HUES64 (cell line): ENCODE measurements at regions not wholly inside any gene's neighbourhood (a gene's known extent, or its start where the extent isn't known, plus 50 kb on each side); places are given as distances from the start of the nearest gene placed in this dataset.

ENCODE experiments used
- H3K27ac ChIP-seq: 2 replicates; pipeline ENCODE4 v1.7.0; 2013; ENCODE audit warnings: low read depth, low read length, inconsistent platforms
- H3K27me3 ChIP-seq: 2 replicates; pipeline ENCODE4 v1.6.1; 2013; ENCODE audit warnings: mild to moderate bottlenecking, low read length; ENCODE audit not compliant: insufficient read depth
- H3K36me3 ChIP-seq: 2 replicates; pipeline ENCODE4 v1.6.1; 2013; ENCODE audit warnings: mild to moderate bottlenecking, low read length; ENCODE audit not compliant: insufficient read depth
- H3K4me1 ChIP-seq: 2 replicates; pipeline ENCODE4 v1.6.1; 2013; ENCODE audit warnings: mild to moderate bottlenecking, low read length, moderate library complexity; ENCODE audit not compliant: insufficient read depth
- H3K4me3 ChIP-seq: 2 replicates; pipeline ENCODE4 v1.5.1; 2013; ENCODE audit warnings: mild to moderate bottlenecking, low read length, moderate library complexity
- H3K9ac ChIP-seq: 2 replicates; pipeline ENCODE4 v1.6.1; 2013; ENCODE audit warnings: mild to moderate bottlenecking, low read depth, low read length
- H3K9me3 ChIP-seq: 2 replicates; pipeline ENCODE4 v1.6.1; 2013; ENCODE audit warnings: low read depth, low read length; ENCODE audit not compliant: insufficient read depth
- WGBS: fragments of 150-250, 120-280 bp; methylation state at CpG from one replicate; pipeline ENCODE4 v1.1.7; 2013; ENCODE audit warnings: missing lambda C conversion rate; 5-methylcytosine and 5-hydroxymethylcytosine counted together

DNA sequence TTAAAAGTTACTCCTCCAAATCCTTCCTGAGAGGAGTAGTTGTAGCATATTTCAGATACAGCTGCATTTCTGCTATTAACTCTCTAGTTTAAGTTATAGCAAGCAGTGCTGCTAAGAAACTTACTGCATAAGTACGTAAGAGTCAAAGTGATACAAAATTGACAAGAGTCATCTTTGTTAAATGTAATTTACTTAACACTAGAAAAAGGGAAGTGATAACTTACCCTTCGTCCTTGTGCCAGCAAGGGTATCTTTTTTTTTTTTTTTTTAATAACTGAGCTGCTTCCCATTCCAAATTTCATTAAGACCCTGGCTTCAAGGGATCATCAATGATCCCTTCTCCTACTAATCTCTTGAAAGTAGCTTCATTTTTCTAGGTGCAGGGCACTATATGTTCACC is 493.0 kb downstream of the PLCL1 start:
- peaks cover 3% of the 10 kb centered on the region; the same call in 1 of the 2 replicates for H3K4me1 ChIP-seq
- H3K9ac ChIP-seq = no peak overlapping the region
- H3K27ac ChIP-seq = no peak overlapping the region
- no peaks in the 10 kb centered on the region for H3K36me3 ChIP-seq
- WGBS = 78% methylated on average over 1 of the region's 2 CpGs
- no peak overlapping the region for H3K4me3 ChIP-seq
- H3K9me3 ChIP-seq = no peaks in the 10 kb centered on the region
- no peaks in the 10 kb centered on the region for H3K27me3 ChIP-seq

GRCh38 chr2:198296665-198297308 is 492.4 kb downstream of the PLCL1 start:
- WGBS = 4% methylated on average over 8 of the region's 8 CpGs
- H3K36me3 ChIP-seq = no peaks in the 10 kb centered on the region
- H3K4me3 ChIP-seq = no peak overlapping the region
- no peaks in the 10 kb centered on the region for H3K9me3 ChIP-seq
- peaks cover 3% of the 10 kb centered on the region; the same call in 1 of the 2 replicates for H3K4me1 ChIP-seq
- H3K9ac ChIP-seq = no peak overlapping the region
- H3K27me3 ChIP-seq = no peaks in the 10 kb centered on the region
- H3K27ac ChIP-seq = no peak overlapping the region

DNA sequence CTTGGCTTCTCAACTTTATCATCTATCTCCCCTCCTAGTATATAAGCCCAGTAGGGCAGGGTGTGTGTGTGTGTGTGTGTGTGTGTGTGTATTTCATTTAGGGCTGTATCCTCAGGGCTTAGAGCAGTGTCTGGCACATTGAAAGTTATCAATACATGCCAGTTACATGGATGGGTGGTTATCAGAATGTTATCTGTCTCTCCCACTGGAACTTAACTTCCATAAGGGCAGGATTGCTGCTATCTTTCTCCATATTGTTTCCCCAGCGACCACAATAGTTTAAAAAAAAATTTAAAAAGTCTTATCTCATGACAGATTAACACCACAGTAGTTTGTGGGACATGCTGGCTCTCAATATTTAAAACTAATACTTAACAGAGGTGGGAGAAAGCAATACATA is 488.9 kb downstream of the PLCL1 start:
- Histone ChIP-seq H3K9me3 (no peaks in the 10 kb centered on the region), H3K27me3 (no peaks in the 10 kb centered on the region), H3K27ac (no peak overlapping the region), H3K4me1 (peaks cover 3% of the 10 kb centered on the region; the same call in 1 of the 2 replicates), H3K4me3 (no peak overlapping the region), H3K9ac (no peak overlapping the region), H3K36me3 (no peaks in the 10 kb centered on the region)
- WGBS = 91% methylated on average over 1 of the region's 1 CpG

- WGBS = 97% methylated on average over 3 of the region's 3 CpGs
- Histone ChIP-seq H3K27me3 (no peaks in the 10 kb centered on the region), H3K4me1 (no peaks in the 10 kb centered on the region), H3K9me3 (no peaks in the 10 kb centered on the region), H3K9ac (no peak overlapping the region), H3K36me3 (no peaks in the 10 kb centered on the region), H3K4me3 (no peak overlapping the region), H3K27ac (no peak overlapping the region)
Measured at GRCh38 chr2:198289811-198290210, 485.4 kb downstream of the PLCL1 start.

DNA sequence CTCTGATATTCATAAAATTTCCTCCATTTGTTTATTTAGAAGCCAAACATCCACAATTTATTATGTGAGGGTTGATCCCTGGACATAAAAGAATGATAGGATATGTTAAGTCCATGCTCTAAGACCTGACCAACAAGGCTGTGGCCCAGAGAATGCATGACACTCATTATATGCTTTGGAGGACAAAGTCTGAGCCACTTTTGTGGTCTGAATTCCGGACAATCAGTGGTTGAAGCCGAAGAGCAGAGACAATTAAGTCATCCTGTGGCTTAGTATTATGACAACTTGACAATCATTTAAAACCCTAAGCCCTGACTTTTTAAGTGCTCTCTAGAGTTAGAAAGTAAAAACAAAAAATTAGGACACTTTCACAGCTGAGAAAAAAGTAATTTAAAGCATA is 483.3 kb downstream of the PLCL1 start:
- Histone ChIP-seq H3K27ac (no peak overlapping the region), H3K36me3 (no peaks in the 10 kb centered on the region), H3K4me3 (no peak overlapping the region), H3K9ac (no peak overlapping the region), H3K4me1 (no peaks in the 10 kb centered on the region), H3K9me3 (no peaks in the 10 kb centered on the region), H3K27me3 (no peaks in the 10 kb centered on the region)
- WGBS = 89% methylated on average over 2 of the region's 2 CpGs

GRCh38 chr2:198285216-198285615 is 480.8 kb downstream of the PLCL1 start:
- Histone ChIP-seq H3K4me3 (no peak overlapping the region), H3K9me3 (no peaks in the 10 kb centered on the region), H3K36me3 (no peaks in the 10 kb centered on the region), H3K4me1 (no peaks in the 10 kb centered on the region), H3K27ac (no peak overlapping the region), H3K27me3 (no peaks in the 10 kb centered on the region), H3K9ac (no peak overlapping the region)
- WGBS = 89% methylated on average over 5 of the region's 5 CpGs

GRCh38 chr2:198283146-198283545 is 478.8 kb downstream of the PLCL1 start:
- Histone ChIP-seq H3K36me3 (no peaks in the 10 kb centered on the region), H3K9me3 (no peaks in the 10 kb centered on the region), H3K4me1 (no peaks in the 10 kb centered on the region), H3K4me3 (no peak overlapping the region), H3K9ac (no peak overlapping the region), H3K27me3 (no peaks in the 10 kb centered on the region), H3K27ac (no peak overlapping the region)
- WGBS = 100% methylated on average over 2 of the region's 2 CpGs

DNA sequence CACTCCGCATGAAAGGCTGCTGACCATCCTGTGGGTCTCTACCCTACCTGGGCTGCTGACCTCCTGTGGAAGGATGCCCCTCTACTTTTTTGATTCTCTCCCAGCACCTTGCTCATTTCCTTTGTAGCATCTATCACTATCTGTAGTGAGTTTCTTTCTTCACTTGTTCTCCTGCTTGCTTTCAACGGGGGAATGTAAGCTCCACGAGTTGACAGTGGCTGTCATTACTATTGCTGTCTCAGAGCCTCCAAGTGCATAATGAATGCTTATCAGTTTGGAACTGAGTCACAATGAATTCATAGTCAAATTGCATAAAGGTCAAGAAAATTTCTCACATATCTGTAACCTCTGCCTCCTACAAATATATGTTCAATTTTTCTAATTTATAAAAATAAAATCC is 477.7 kb downstream of the PLCL1 start:
- Histone ChIP-seq H3K4me1 (no peaks in the 10 kb centered on the region), H3K36me3 (no peaks in the 10 kb centered on the region), H3K9ac (no peak overlapping the region), H3K27me3 (no peaks in the 10 kb centered on the region), H3K27ac (no peak overlapping the region), H3K9me3 (no peaks in the 10 kb centered on the region), H3K4me3 (no peak overlapping the region)
- 87% methylated on average over 3 of the region's 3 CpGs for WGBS

DNA sequence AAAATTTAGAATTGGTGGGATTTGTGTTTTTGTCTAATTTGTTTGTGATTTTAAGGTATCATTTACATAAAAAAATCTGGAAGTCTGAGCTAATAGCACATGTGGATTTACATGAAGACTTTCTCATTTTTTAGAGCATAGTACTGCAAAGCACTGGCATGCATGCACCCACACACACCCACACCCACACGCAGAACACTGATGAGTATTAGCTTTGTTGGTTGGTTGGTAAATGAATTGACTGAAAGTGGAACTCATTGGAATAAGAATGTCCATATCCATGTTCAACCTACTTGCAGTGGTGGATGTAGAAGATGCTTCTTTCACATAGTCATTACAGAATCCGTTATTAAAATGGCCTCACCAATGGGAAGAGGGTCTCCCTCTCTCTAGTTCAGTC is 475.8 kb downstream of the PLCL1 start:
- no peaks in the 10 kb centered on the region for H3K36me3 ChIP-seq
- H3K9me3 ChIP-seq = no peaks in the 10 kb centered on the region
- WGBS = 89% methylated on average over 1 of the region's 2 CpGs
- H3K27ac ChIP-seq = no peak overlapping the region
- no peaks in the 10 kb centered on the region for H3K27me3 ChIP-seq
- no peak overlapping the region for H3K9ac ChIP-seq
- H3K4me3 ChIP-seq = no peak overlapping the region
- no peaks in the 10 kb centered on the region for H3K4me1 ChIP-seq

DNA sequence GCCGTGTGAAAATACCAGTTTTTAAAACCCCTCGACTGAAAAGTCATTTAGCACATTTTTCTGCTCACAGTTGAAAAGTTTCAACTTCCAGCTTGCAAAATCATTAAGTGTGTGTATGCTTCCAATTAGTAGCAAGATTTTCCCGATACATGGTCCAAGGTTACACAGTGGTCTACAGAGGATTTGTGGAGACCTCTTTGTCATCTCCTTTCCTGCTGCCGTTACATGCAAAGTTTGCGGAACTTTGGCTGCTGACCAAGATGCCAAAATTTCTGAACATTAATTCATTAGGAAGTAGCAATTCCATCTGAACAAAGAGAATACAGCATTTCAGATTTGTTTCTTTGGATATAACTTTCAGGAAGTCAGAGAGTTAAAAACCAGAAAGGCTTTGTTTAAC is 474.6 kb downstream of the PLCL1 start:
- no peak overlapping the region for H3K27ac ChIP-seq
- no peaks in the 10 kb centered on the region for H3K36me3 ChIP-seq
- no peak overlapping the region for H3K4me3 ChIP-seq
- 94% methylated on average over 5 of the region's 5 CpGs for WGBS
- H3K4me1 ChIP-seq = no peaks in the 10 kb centered on the region
- no peak overlapping the region for H3K9ac ChIP-seq
- H3K9me3 ChIP-seq = no peaks in the 10 kb centered on the region
- no peaks in the 10 kb centered on the region for H3K27me3 ChIP-seq

- Histone ChIP-seq H3K36me3 (no peaks in the 10 kb centered on the region), H3K27me3 (no peaks in the 10 kb centered on the region), H3K4me1 (no peaks in the 10 kb centered on the region; the same call in 1 of the 2 replicates), H3K9ac (no peak overlapping the region), H3K27ac (no peak overlapping the region), H3K9me3 (no peaks in the 10 kb centered on the region), H3K4me3 (no peak overlapping the region)
- 95% methylated on average over 2 of the region's 2 CpGs for WGBS
Measured at GRCh38 chr2:198277181-198277580, 472.8 kb downstream of the PLCL1 start.

DNA sequence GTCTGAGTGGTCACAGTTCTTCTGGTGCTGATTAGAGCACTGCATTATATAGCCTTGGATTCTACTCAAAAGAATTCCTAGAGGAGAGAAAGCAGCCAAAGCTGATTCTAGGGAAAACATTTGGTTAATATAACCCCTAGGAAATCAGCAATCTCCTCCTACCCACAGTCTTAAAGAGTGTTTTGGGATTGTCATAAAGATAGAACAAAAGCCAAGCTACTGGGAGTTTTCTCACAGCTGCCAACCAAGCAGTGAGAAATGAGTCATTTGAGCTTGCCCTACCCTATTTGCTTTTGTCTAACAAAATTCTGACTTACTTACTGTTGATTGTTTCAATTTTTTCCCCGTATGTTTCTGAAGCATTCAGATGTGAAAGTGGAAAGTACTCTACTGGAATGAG is 469.3 kb downstream of the PLCL1 start:
- H3K9me3 ChIP-seq = no peaks in the 10 kb centered on the region
- no peak overlapping the region for H3K4me3 ChIP-seq
- no peaks in the 10 kb centered on the region; the same call in 1 of the 2 replicates for H3K4me1 ChIP-seq
- no peaks in the 10 kb centered on the region for H3K36me3 ChIP-seq
- H3K9ac ChIP-seq = no peak overlapping the region
- no peak overlapping the region for H3K27ac ChIP-seq
- 56% methylated on average over 1 of the region's 1 CpG for WGBS
- H3K27me3 ChIP-seq = no peaks in the 10 kb centered on the region
